ENCODE measurements at regions not wholly inside any gene's neighbourhood (a gene's known extent, or its start where the extent isn't known, plus 50 kb on each side); places are given as distances from the start of the nearest gene placed in this dataset.

GRCh38 chr10:91690996-91691676, 58.3 kb upstream of the PPP1R3C start:
- no peak for DNase-seq

GRCh38 chr10:91690412-91690811, 57.5 kb upstream of the PPP1R3C start:
- no peak for DNase-seq

- DNase-seq: no peak
Measured at GRCh38 chr10:91689731-91690168, 56.9 kb upstream of the PPP1R3C start.

DNA sequence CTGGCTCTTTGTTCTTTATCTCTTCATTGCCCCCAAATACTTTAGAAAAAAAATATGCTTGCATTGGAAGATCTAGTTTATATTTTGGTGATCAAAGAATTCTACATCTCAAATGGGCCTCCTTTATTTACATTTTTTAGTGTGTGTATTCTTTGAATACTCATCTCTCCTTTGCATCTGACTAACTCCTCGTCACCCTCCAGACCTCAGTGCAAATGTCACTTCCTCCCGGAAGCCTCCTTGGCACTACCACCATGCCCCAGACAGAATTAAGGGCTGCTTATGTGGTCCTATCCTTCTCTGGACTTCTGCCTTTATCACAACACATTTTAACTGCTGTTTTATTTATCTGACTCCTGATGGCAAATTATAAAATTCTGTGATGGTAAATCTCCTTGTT, 52.0 kb upstream of the PPP1R3C start:
- DNase-seq: no peak

DNA sequence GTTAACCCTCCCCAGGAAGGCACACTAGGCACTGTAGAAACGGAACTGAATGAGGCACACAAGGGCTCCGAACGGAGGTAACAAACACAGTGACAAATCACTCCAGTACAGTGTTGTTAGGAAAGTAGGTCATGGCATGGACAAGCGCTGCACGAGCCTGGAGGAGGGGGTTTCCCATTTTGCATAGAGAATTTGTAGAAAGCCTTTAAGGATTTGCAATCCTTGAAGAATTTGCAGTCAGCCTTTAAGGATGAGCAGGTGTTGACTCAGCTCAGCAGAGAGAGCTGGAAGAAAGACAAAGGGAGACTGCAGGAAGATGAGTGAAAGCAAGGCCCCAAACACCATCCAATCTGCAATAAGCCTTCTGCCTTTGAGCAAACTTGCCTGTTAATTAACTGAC, 51.1 kb upstream of the PPP1R3C start:
- DNase-seq: no peak

DNA sequence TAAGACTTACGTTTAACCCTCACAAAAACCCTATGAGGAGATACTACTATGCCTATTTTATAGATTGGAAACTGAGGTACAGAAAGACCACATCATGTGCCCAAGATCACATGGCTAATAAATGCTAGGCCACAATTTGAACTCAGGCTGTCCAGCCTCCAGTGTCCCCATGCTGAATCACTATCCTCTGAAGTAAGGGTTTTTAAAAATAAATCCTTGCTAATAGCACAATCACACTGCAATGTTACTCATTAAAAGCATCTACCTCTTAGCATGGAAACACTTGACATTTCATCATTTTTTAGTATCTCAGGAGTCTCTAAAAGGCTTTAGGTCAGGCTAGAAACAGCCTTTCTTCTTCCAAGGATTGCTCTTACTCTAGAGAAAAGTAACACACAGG, 50.0 kb upstream of the PPP1R3C start:
- DNase-seq: no peak

All from stimulated activated naive CD4-positive, alpha-beta T cell (primary cell).